Breast epithelium (tissue), 3 donors: ENCODE measurements at regions not wholly inside any gene's neighbourhood (a gene's known extent, or its start where the extent isn't known, plus 50 kb on each side); places are given as distances from the start of the nearest gene placed in this dataset.

ENCODE experiments used
- CTCF ChIP-seq, 3 donors: fragments of 450-650 bp; IDR thresholded peaks; one replicate each; pipeline ENCODE4 v1.5.1; 2016 to 2017; ENCODE audit warnings: antibody characterized with exemption in 3 of 3, mild to moderate bottlenecking in 3 of 3, moderate library complexity in 3 of 3
- POLR2A ChIP-seq: fragments of 450-650 bp; IDR thresholded peaks from one replicate; pipeline ENCODE4 v1.6.1; 2016; ENCODE audit warnings: antibody characterized with exemption, mild to moderate bottlenecking, moderate library complexity
- POLR2AphosphoS5 ChIP-seq, 3 donors: sonication (generic); formaldehyde crosslinking; IDR thresholded peaks; one replicate each; pipeline ENCODE4 v1.6.1; 2017; ENCODE audit warnings: antibody characterized with exemption in 3 of 3

- TF ChIP-seq CTCF (IDR thresholded peaks at IDR 0.05) (no peak), POLR2AphosphoS5 (IDR thresholded peaks at IDR 0.05) (no peak), POLR2A (no peak)
Measured at GRCh38 chr10:84668186-84668763, 339.9 kb downstream of the CCSER2 start.
